Astrocyte of the cerebellum (primary cell): ENCODE measurements at regions not wholly inside any gene's neighbourhood (a gene's known extent, or its start where the extent isn't known, plus 50 kb on each side); places are given as distances from the start of the nearest gene placed in this dataset.
A peak's percentile ranks its signal among the peaks of the same experiment; 100 is the strongest.

Experiments used
- DNase-seq: peaks from one replicate; pipeline ENCODE4 v3.0.0-alpha.2; 2011; ENCODE audit warnings: low read depth
- H3K4me3 ChIP-seq: 2 replicates; pipeline ENCODE4 v1.5.1; 2011; ENCODE audit warnings: mild to moderate bottlenecking, low read depth, low read length, moderate library complexity
- CTCF ChIP-seq: IDR thresholded peaks from 2 replicates; pipeline ENCODE4 v1.5.1; 2012; ENCODE audit warnings: low read length, low read depth, moderate library complexity, mild to moderate bottlenecking; ENCODE audit errors: missing control alignments
- in situ Hi-C: cut with HindIII; loops from 2 replicates; pipeline ENCODE4 v1.10.0; 2017; ENCODE audit warnings: low sequenced_read_pairs

GRCh38 chr4:163866728-163867315 lies 372.3 kb downstream of the TMA16 start:
- no peak overlapping the region for H3K4me3 ChIP-seq
- in situ Hi-C loops, result no loop called here
- DNase-seq, result peak; percentile 15
- TF ChIP-seq CTCF, result no peak

GRCh38 chr4:163868445-163868844 lies 374.0 kb downstream of the TMA16 start:
- in situ Hi-C loops, result no loop called here
- H3K4me3 ChIP-seq, result no peak overlapping the region
- no peak for TF ChIP-seq CTCF
- no peak for DNase-seq

- TF ChIP-seq CTCF, result no peak
- H3K4me3 ChIP-seq, result no peak overlapping the region
- no peak for DNase-seq
- in situ Hi-C loops, result no loop called here
Observed at GRCh38 chr4:163871078-163871477, 376.6 kb downstream of the TMA16 start.

GRCh38 chr4:163875327-163875726 lies 380.8 kb downstream of the TMA16 start:
- in situ Hi-C loops, result no loop called here
- no peak overlapping the region for H3K4me3 ChIP-seq
- no peak for DNase-seq
- TF ChIP-seq CTCF, result no peak

- no peak for DNase-seq
- in situ Hi-C loops, result no loop called here
Observed at GRCh38 chr4:163878336-163879121, 384.0 kb downstream of the TMA16 start.

GRCh38 chr4:163892417-163892816 lies 397.9 kb downstream of the TMA16 start:
- no peak for DNase-seq
- H3K4me3 ChIP-seq, result no peak overlapping the region
- no peak for TF ChIP-seq CTCF
- in situ Hi-C loops, result no loop called here

More at GRCh38 chr4:163878336-163879121, 384.0 kb downstream of the TMA16 start:
- no peak overlapping the region for H3K4me3 ChIP-seq
- TF ChIP-seq CTCF, result no peak
